Natural killer cell (primary cell): ENCODE measurements at regions not wholly inside any gene's neighbourhood (a gene's known extent, or its start where the extent isn't known, plus 50 kb on each side); places are given as distances from the start of the nearest gene placed in this dataset.
"Not testable (repeated sequence)": the region's sequence is repeated elsewhere in the genome, so short reads cannot be mapped to it uniquely, and the experiment has no call there.

Source experiments
- ATAC-seq, 3 donors: fragments of 150-1000 bp in 2 of 3; fragments of 200-7000 bp in 1 of 3; cut with Tn5 transposase; 1 replicate in 1 of 3; 2 replicates in 2 of 3; pipeline ENCODE4 v1.10.0; 2021; ENCODE audit warnings: mild to moderate bottlenecking in 2 of 3, moderate library complexity in 2 of 3
- DNase-seq, 2 donors: peaks; one replicate each; pipeline versions ENCODE4 v3.0.0 to v3.0.0-alpha.2; 2013 to 2021; ENCODE audit warnings: mixed read lengths in 1 of 2
- H3K27ac ChIP-seq: one replicate; pipeline ENCODE4 v1.5.1; 2013; ENCODE audit warnings: mild to moderate bottlenecking, low read length
- H3K27me3 ChIP-seq: one replicate; pipeline ENCODE4 v1.6.1; 2013; ENCODE audit warnings: low read length; ENCODE audit not compliant: control insufficient read depth, insufficient read depth
- H3K36me3 ChIP-seq: one replicate; pipeline ENCODE4 v1.6.1; 2013; ENCODE audit warnings: low read length; ENCODE audit not compliant: control insufficient read depth, insufficient read depth
- H3K4me1 ChIP-seq: one replicate; pipeline ENCODE4 v1.6.1; 2013; ENCODE audit warnings: low read length; ENCODE audit not compliant: control insufficient read depth, insufficient read depth
- H3K4me3 ChIP-seq: one replicate; pipeline ENCODE4 v1.5.1; 2013; ENCODE audit warnings: low read length
- H3K9me3 ChIP-seq: one replicate; pipeline ENCODE4 v1.6.1; 2013; ENCODE audit warnings: low read length; ENCODE audit not compliant: control insufficient read depth, insufficient read depth
- H3K27ac Mint-ChIP-seq, 2 donors: one replicate each; pipeline ENCODE4 v1.8.0; 2022; ENCODE audit warnings: mild to moderate bottlenecking in 2 of 2, mixed read lengths in 2 of 2, moderate library complexity in 1 of 2
- H3K27me3 Mint-ChIP-seq, 2 donors: one replicate each; pipeline ENCODE4 v1.8.0; 2022; ENCODE audit warnings: low read depth in 2 of 2, mixed read lengths in 2 of 2
- H3K36me3 Mint-ChIP-seq: one replicate; pipeline ENCODE4 v1.8.0; 2022; ENCODE audit warnings: mixed read lengths
- H3K4me1 Mint-ChIP-seq, 2 donors: one replicate each; pipeline ENCODE4 v1.8.0; 2022; ENCODE audit warnings: mixed read lengths in 2 of 2
- H3K4me3 Mint-ChIP-seq: one replicate; pipeline ENCODE4 v1.8.0; 2022; ENCODE audit warnings: mild to moderate bottlenecking, moderate library complexity, mixed read lengths
- H3K9me3 Mint-ChIP-seq, 2 donors: one replicate each; pipeline ENCODE4 v1.8.0; 2022; ENCODE audit warnings: mixed read lengths in 2 of 2
- WGBS: methylation state at CpG from one replicate; pipeline ENCODE4 v1.1.7; 2013; ENCODE audit warnings: missing lambda C conversion rate; ENCODE audit not compliant: insufficient coverage; 5-methylcytosine and 5-hydroxymethylcytosine counted together
- intact Hi-C: fragments of 100-400 bp; cut with micrococcal nuclease; formaldehyde crosslinking; loops from one replicate; pipeline ENCODE4 v1.14.2; 2022
- TF ChIP-seq, protein P1 (sequence below): fragments of 200-600 bp; IDR thresholded peaks from one replicate; pipeline ENCODE4 v1.8.0; 2022; ENCODE audit warnings: antibody characterized with exemption

DNA sequence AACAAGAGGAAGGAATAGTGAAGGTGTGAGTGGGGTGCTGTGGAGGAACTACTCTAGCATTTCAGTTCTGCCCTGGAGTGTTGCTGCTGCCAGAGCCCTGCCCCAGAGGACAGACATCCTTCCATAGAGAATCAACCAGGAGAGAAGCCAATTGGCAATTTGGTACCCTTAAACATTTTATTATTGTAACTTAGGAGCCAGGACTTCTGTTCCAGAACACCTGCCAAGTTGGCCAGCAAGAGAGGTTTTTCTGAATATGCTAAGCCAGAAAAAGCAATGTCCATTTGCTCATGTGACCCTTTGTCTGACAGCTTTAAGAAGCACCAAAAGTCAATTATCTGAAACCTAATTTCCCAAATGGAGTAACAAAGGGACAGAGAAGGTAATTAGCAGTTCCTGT lies 264.9 kb downstream of the MEX3B start:
- Mint-ChIP-seq H3K9me3 (no peaks in the 10 kb centered on the region), H3K4me1 (no peaks in the 10 kb centered on the region), H3K27me3 (peaks cover 2 to 15% of the 10 kb centered on the region in 2 donors), H3K27ac (no peak overlapping the region), H3K4me3 (no peak overlapping the region), H3K36me3 (no peaks in the 10 kb centered on the region)
- no peaks in the 10 kb centered on the region for H3K9me3 ChIP-seq
- DNase-seq (no peak), ATAC-seq (no peak)
- TF ChIP-seq, protein P1, sequence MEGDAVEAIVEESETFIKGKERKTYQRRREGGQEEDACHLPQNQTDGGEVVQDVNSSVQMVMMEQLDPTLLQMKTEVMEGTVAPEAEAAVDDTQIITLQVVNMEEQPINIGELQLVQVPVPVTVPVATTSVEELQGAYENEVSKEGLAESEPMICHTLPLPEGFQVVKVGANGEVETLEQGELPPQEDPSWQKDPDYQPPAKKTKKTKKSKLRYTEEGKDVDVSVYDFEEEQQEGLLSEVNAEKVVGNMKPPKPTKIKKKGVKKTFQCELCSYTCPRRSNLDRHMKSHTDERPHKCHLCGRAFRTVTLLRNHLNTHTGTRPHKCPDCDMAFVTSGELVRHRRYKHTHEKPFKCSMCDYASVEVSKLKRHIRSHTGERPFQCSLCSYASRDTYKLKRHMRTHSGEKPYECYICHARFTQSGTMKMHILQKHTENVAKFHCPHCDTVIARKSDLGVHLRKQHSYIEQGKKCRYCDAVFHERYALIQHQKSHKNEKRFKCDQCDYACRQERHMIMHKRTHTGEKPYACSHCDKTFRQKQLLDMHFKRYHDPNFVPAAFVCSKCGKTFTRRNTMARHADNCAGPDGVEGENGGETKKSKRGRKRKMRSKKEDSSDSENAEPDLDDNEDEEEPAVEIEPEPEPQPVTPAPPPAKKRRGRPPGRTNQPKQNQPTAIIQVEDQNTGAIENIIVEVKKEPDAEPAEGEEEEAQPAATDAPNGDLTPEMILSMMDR = no peak
- no peaks in the 10 kb centered on the region for H3K27me3 ChIP-seq
- no peaks in the 10 kb centered on the region for H3K36me3 ChIP-seq
- H3K4me3 ChIP-seq = no peak overlapping the region
- no peak overlapping the region for H3K27ac ChIP-seq
- H3K4me1 ChIP-seq = no peaks in the 10 kb centered on the region
- intact Hi-C loops = no loop called here

DNA sequence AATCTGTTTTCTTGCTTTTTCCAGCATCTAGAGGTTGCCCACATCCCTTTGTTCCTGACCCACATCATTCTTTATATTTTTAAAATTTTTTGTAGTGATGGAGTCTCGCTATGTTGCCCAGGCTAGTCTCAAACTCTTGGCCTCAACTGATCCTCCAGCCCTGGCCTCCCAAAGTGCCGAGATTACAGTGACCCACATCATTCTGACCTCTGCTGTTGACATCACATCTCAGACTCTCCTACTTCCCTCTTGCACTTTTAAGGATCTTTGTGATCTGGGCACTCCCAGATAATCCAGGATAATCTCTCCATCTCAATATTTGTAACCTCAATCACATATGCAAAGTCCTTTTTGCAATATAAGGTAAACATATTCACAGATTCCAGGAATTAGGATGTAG lies 266.6 kb downstream of the MEX3B start:
- H3K4me3 ChIP-seq = no peak overlapping the region
- Mint-ChIP-seq H3K9me3 (no peaks in the 10 kb centered on the region), H3K4me1 (no peaks in the 10 kb centered on the region), H3K27me3 (peaks cover 2 to 15% of the 10 kb centered on the region in 2 donors), H3K4me3 (no peak overlapping the region), H3K36me3 (no peaks in the 10 kb centered on the region), H3K27ac (no peak overlapping the region)
- TF ChIP-seq, protein P1 = no peak
- H3K36me3 ChIP-seq = no peaks in the 10 kb centered on the region
- H3K4me1 ChIP-seq = no peaks in the 10 kb centered on the region
- intact Hi-C loops = no loop called here
- H3K27me3 ChIP-seq = no peaks in the 10 kb centered on the region
- ATAC-seq (no peak), DNase-seq (no peak)
- H3K27ac ChIP-seq = no peak overlapping the region
- H3K9me3 ChIP-seq = no peaks in the 10 kb centered on the region
- 83% methylated on average over 2 of the region's 2 CpGs for WGBS

DNA sequence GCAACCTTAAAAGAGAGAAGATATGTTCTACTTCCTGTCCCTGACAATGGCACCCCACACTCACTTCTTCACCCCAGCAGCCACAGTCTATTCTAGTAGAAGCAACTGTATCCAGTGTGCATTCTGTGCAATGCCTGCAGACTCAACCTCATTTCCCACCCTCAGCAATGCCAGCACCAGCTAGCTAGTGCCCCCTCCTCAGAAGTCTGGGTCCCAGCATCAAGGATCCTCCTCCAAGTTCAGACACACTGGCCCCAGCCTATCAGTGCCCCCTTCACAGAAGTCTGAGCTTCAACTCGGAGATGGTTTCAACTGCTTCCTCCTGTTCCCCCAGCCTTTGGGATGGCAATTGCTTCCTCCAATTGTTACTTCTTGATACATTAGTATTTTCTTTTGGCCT lies 268.3 kb downstream of the MEX3B start:
- Histone ChIP-seq H3K27me3 (no peaks in the 10 kb centered on the region), H3K4me1 (no peaks in the 10 kb centered on the region), H3K27ac (no peak overlapping the region), H3K4me3 (no peak overlapping the region), H3K36me3 (no peaks in the 10 kb centered on the region), H3K9me3 (no peaks in the 10 kb centered on the region)
- Mint-ChIP-seq H3K27ac (no peak overlapping the region), H3K27me3 (peaks cover 2 to 15% of the 10 kb centered on the region in 2 donors), H3K36me3 (no peaks in the 10 kb centered on the region), H3K4me1 (no peaks in the 10 kb centered on the region), H3K4me3 (no peak overlapping the region), H3K9me3 (no peaks in the 10 kb centered on the region)
- 42% methylated on average over 1 of the region's 1 CpG for WGBS
- DNase-seq = no peak
- no peak for ATAC-seq
- intact Hi-C loops = no loop called here
- TF ChIP-seq, protein P1 = no peak

DNA sequence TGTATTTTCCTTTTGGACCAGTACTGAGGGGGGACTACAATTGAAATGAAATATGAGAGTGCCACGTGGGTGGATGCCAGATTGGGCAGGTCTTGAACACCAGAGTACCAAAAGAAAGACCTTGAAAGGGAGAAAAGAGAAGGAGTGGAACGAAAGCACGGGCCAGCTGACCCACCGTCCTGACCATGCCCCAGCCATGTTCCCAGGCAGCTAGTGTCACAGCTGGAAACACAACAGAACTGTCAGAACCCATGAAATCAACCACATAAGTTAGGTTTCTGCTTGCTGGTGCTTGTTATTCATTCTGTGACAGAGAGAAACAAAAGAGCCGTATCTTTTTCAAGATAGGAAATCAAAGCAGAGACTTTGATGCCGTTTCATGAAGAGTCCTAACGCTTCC lies 268.8 kb downstream of the MEX3B start:
- TF ChIP-seq, protein P1 = no peak
- DNase-seq = no peak
- 78% methylated on average over 7 of the region's 7 CpGs for WGBS
- Histone ChIP-seq H3K4me1 (no peaks in the 10 kb centered on the region), H3K9me3 (no peaks in the 10 kb centered on the region), H3K27me3 (no peaks in the 10 kb centered on the region), H3K27ac (no peak overlapping the region), H3K36me3 (no peaks in the 10 kb centered on the region), H3K4me3 (no peak overlapping the region)
- no peaks in the 10 kb centered on the region for H3K36me3 Mint-ChIP-seq
- H3K27ac Mint-ChIP-seq = no peak overlapping the region
- no peaks in the 10 kb centered on the region for H3K9me3 Mint-ChIP-seq
- intact Hi-C loops = no loop called here
- H3K4me1 Mint-ChIP-seq = no peaks in the 10 kb centered on the region
- H3K27me3 Mint-ChIP-seq = peaks cover 2 to 15% of the 10 kb centered on the region in 2 donors
- ATAC-seq = no peak
- H3K4me3 Mint-ChIP-seq = no peak overlapping the region

DNA sequence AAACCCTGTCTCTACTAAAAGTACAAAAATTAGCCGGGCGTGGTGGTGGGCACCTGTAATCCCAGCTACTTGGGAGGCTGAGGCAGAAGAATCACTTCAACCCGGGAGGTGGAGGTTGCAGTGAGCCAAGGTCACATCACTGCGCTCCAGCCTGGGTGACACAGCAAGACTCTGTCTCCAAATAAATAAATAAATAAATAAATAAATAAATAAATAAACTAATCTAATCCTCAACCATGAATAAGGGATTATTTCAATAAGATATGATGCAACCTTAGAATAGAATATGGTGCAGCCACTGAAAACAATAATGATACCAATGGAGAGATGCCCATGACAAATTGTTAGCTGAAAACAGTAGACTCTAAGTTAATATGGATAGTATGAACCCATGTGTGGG lies 270.0 kb downstream of the MEX3B start:
- H3K4me3 ChIP-seq, H3K27me3 ChIP-seq, intact Hi-C loops, H3K27ac Mint-ChIP-seq, H3K4me1 ChIP-seq, H3K27ac ChIP-seq, H3K36me3 Mint-ChIP-seq, H3K4me1 Mint-ChIP-seq, H3K9me3 Mint-ChIP-seq, DNase-seq, H3K9me3 ChIP-seq, H3K36me3 ChIP-seq, ATAC-seq, H3K4me3 Mint-ChIP-seq: not testable (repeated sequence)
- H3K27me3 Mint-ChIP-seq = peaks cover 2 to 14% of the 10 kb centered on the region in 2 donors
- 94% methylated on average over 3 of the region's 4 CpGs for WGBS
